ENCODE measurements at regions not wholly inside any gene's neighbourhood (a gene's known extent, or its start where the extent isn't known, plus 50 kb on each side); places are given as distances from the start of the nearest gene placed in this dataset.

GRCh38 chr3:177824190-177824786 lies 627.0 kb upstream of the TBL1XR1 start:
- Histone ChIP-seq H3K14ac (ENCODE audit: insufficient read length) (no peak overlapping the region), H3K79me2 (ENCODE audit: control insufficient read depth in 1 of 2, insufficient read depth in 2 of 2, low read length in 2 of 2) (no peaks in the 10 kb centered on the region), H2AFZ (ENCODE audit: low read length) (0 out of 2 replicates have a peak overlapping the region, but pooled peaks have one; percentile 75), H3K9me3 (ENCODE audit: insufficient read depth in 2 of 2, low read depth in 1 of 2, low read length in 1 of 2) (no peaks in the 10 kb centered on the region), H3K9ac (replicated peaks in 1 of 4; ENCODE audit: extremely low read depth in 1 of 4, low read depth in 3 of 4, low read length in 3 of 4) (no peak overlapping the region), H2BK15ac (ENCODE audit: low read length) (no peak overlapping the region), H3K27ac (ENCODE audit: low read depth, low read length) (no peak overlapping the region), H3K23me2 (ENCODE audit: low read depth, low read length) (no peaks in the 10 kb centered on the region), H4K20me1 (replicated peaks in 1 of 2; ENCODE audit: control insufficient read depth in 1 of 2, insufficient read depth in 2 of 2, low read length in 2 of 2) (no peaks in the 10 kb centered on the region), H2BK12ac (ENCODE audit: low read depth, low read length) (no peak overlapping the region), H2AK5ac (ENCODE audit: low read depth, low read length) (no peak overlapping the region), H4K91ac (replicated peaks; ENCODE audit: insufficient read length, low read length) (no peak overlapping the region), H3K79me1 (ENCODE audit: low read depth, low read length) (no peaks in the 10 kb centered on the region), H4K8ac (ENCODE audit: extremely low read depth, insufficient read depth, low read length) (no peak overlapping the region), H3K27me3 (replicated peaks in 1 of 4; ENCODE audit: control insufficient read depth in 3 of 4, extremely low read depth in 1 of 4, insufficient read depth in 3 of 4, low read length in 3 of 4) (no peaks in the 10 kb centered on the region), H3K4me2 (ENCODE audit: insufficient read depth in 1 of 2, low read depth in 2 of 2, low read length in 2 of 2) (no peak overlapping the region), H2BK120ac (replicated peaks; ENCODE audit: low read depth, low read length) (no peak overlapping the region), H3K56ac (replicated peaks; ENCODE audit: insufficient read length, low read depth, low read length) (no peak overlapping the region), H3K18ac (ENCODE audit: extremely low read depth, low read length) (no peak overlapping the region; the same call in 1 of the 2 replicates), H3K23ac (ENCODE audit: insufficient read length) (no peak overlapping the region), H4K5ac (ENCODE audit: insufficient read length, low read depth, low read length) (no peak overlapping the region), H3K4me1 (replicated peaks in 1 of 4; ENCODE audit: control insufficient read depth in 3 of 4, insufficient read depth in 4 of 4, low read length in 3 of 4) (peaks cover 0 to 4% (median 0%) of the 10 kb centered on the region in 4 experiments; a peak in 2 of 7 replicates), H2BK5ac (ENCODE audit: low read depth, low read length) (no peak overlapping the region), H3K36me3 (ENCODE audit: control insufficient read depth in 2 of 4, insufficient read depth in 4 of 4, low read length in 3 of 4) (no peaks in the 10 kb centered on the region), H2BK20ac (ENCODE audit: low read length) (no peak overlapping the region), H3K4me3 (ENCODE audit: extremely low read depth in 1 of 4, insufficient read depth in 2 of 4, low read depth in 3 of 4, low read length in 4 of 4) (no peak overlapping the region), H3K4ac (replicated peaks; ENCODE audit: insufficient read length, low read depth, low read length) (no peak overlapping the region)
- FAIRE-seq (no peak), DNase-seq (ENCODE audit: low read depth in 1 of 2, low spot score in 2 of 2) (no peak)
- CTCF ChIA-PET (ENCODE audit: partially characterized antibody) = interaction anchor here (1.0 kb wide), 1 partner anchor 12 kb away, joined by 4 read pairs; no protein-coding TSS in a partner anchor
- POLR2A ChIA-PET (ENCODE audit: partially characterized antibody) = no interaction called here
- 81% methylated on average over 4 of the region's 4 CpGs; no CpG with 5 or more reads in 1 of the 2 experiments for WGBS, 2 experiments (ENCODE audit: extremely low coverage in 1 of 2, insufficient coverage in 1 of 2, insufficient read length in 1 of 2, insufficient replicate concordance in 2 of 2, low coverage in 1 of 2, low lambda C conversion rate in 2 of 2, missing lambda C conversion rate in 1 of 2)
- no peak for TF ChIP-seq POLR2AphosphoS5 (IDR thresholded peaks at IDR 0.05; ENCODE audit: low read depth, low read length)
- TF ChIP-seq YY1 (IDR thresholded peaks at IDR 0.05; ENCODE audit: low read depth, low read length) = no peak
- no peak for TF ChIP-seq JUND (IDR thresholded peaks at IDR 0.05; ENCODE audit: low read length)
- TF ChIP-seq BACH1 (IDR thresholded peaks at IDR 0.05; ENCODE audit: low read length) = no peak
- TF ChIP-seq EP300 (IDR thresholded peaks at IDR 0.05; ENCODE audit: borderline replicate concordance in 1 of 2, low read depth in 2 of 2, low read length in 2 of 2) = no peak
- TF ChIP-seq CTCF (IDR thresholded peaks at IDR 0.05; ENCODE audit: control extremely low read depth in 1 of 3, insufficient read depth in 1 of 3, low read depth in 1 of 3, low read length in 3 of 3) = no peak
- TF ChIP-seq MAFK (IDR thresholded peaks at IDR 0.05; ENCODE audit: low read depth, low read length) = no peak
- TF ChIP-seq CHD2 (IDR thresholded peaks at IDR 0.05; ENCODE audit: low read length) = no peak
- TF ChIP-seq SP4 (IDR thresholded peaks at IDR 0.05; ENCODE audit: low read length) = no peak
- no peak for TF ChIP-seq TAF7 (optimal IDR thresholded peaks at IDR 0.05; ENCODE audit: borderline replicate concordance, low read depth, low read length)
- no peak for TF ChIP-seq CTBP2 (IDR thresholded peaks at IDR 0.05; ENCODE audit: borderline replicate concordance, insufficient read depth, insufficient read length, low read length)
- TF ChIP-seq BCL11A (IDR thresholded peaks at IDR 0.05; ENCODE audit: low read depth in 2 of 2, low read length in 2 of 2) = no peak
